Ovary (tissue), 7 donors: ENCODE measurements at regions not wholly inside any gene's neighbourhood (a gene's known extent, or its start where the extent isn't known, plus 50 kb on each side); places are given as distances from the start of the nearest gene placed in this dataset.

ENCODE experiments used
- DNase-seq, 5 donors: peaks; one replicate each; pipeline ENCODE4 v3.0.0-alpha.2; 2019 to 2020
- H3K27ac ChIP-seq, 2 donors: fragments of 200-600 bp; one replicate each; pipeline versions ENCODE4 v1.5.1 to v1.8.0; 2019 to 2022
- H3K27me3 ChIP-seq: fragments of 200-600 bp; one replicate; pipeline ENCODE4 v1.8.0; 2022
- H3K36me3 ChIP-seq: fragments of 200-600 bp; sonication (generic); one replicate; pipeline ENCODE4 v1.5.1; 2019
- H3K4me1 ChIP-seq: one replicate; pipeline ENCODE4 v1.8.1; 2013; ENCODE audit warnings: mild to moderate bottlenecking, moderate library complexity; ENCODE audit not compliant: insufficient read depth
- H3K4me3 ChIP-seq: fragments of 200-600 bp; sonication (generic); one replicate; pipeline ENCODE4 v1.5.1; 2017
- H3K9me3 ChIP-seq, 2 donors: fragments of 200-600 bp in 1 of 2; sonication (generic) in 1 of 2; one replicate each; pipeline versions ENCODE4 v1.5.1 to v1.8.1; 2013 to 2019; ENCODE audit warnings: mild to moderate bottlenecking in 1 of 2, moderate library complexity in 1 of 2
- EP300 ChIP-seq: sonication (generic); formaldehyde crosslinking; IDR thresholded peaks from one replicate; pipeline ENCODE4 v1.6.1; 2017; ENCODE audit warnings: antibody characterized with exemption
- POLR2A ChIP-seq: fragments of 450-650 bp; IDR thresholded peaks from one replicate; pipeline ENCODE4 v1.6.1; 2017; ENCODE audit warnings: antibody characterized with exemption, mild to moderate bottlenecking, moderate library complexity
- WGBS, 3 donors: extraction: QIAGEN DNeasy Blood & Tissue Kit in 1 of 3; methylation state at CpG; one replicate each; pipeline versions ENCODE4 v1.1.5 to v1.1.7; 2013 to 2017; 5-methylcytosine and 5-hydroxymethylcytosine counted together
- intact Hi-C, 4 donors: fragments of 100-400 bp; cut with DNase I; formaldehyde crosslinking; loops; one replicate each; pipeline versions ENCODE4 v1.11.0 to v1.15.1; 2022 to 2023
- TF ChIP-seq, protein P1 (sequence below), 3 donors: fragments of 450-650 bp in 2 of 3; fragments of 200-600 bp in 1 of 3; IDR thresholded peaks; one replicate each; pipeline versions ENCODE4 v1.5.1 to v1.8.0; 2016 to 2022; ENCODE audit warnings: antibody characterized with exemption in 3 of 3, mild to moderate bottlenecking in 1 of 3
- donor health status: DM: no; HTN: no; CAD: no; lungs with moderate emphysema.
- donor health status: DM: no; HTN: no; CAD: no.
- donor health status: Bipolar disorder and iron deficiency.
- donor health status: DM: no; HTN: no; CAD: no.
- donor health status: DM: yes; HTN: yes; CAD: no.

DNA sequence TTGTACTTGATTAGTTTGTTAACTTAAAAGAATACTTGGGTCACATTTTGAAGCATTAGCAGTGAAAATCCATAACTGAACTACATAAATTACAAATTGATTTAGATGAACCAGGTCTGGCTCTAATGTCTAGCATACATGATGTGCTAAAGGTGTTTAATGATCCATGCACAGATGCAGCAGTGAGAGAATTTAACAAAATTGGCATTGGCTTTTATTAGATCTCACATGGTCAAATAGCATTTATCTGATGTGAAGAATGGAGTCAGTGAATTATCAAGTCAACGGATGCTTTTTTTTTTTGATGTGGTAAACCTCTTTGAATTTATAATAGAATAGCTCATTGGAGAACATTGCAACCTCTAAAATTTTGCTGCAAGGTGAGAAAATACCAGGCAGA lies 293.0 kb upstream of the POT1 start:
- no peaks in the 10 kb centered on the region for H3K9me3 ChIP-seq
- no peaks in the 10 kb centered on the region for H3K4me1 ChIP-seq
- intact Hi-C loops, result no loop called here
- TF ChIP-seq POLR2A (no peak), EP300 (no peak)
- TF ChIP-seq, protein P1, sequence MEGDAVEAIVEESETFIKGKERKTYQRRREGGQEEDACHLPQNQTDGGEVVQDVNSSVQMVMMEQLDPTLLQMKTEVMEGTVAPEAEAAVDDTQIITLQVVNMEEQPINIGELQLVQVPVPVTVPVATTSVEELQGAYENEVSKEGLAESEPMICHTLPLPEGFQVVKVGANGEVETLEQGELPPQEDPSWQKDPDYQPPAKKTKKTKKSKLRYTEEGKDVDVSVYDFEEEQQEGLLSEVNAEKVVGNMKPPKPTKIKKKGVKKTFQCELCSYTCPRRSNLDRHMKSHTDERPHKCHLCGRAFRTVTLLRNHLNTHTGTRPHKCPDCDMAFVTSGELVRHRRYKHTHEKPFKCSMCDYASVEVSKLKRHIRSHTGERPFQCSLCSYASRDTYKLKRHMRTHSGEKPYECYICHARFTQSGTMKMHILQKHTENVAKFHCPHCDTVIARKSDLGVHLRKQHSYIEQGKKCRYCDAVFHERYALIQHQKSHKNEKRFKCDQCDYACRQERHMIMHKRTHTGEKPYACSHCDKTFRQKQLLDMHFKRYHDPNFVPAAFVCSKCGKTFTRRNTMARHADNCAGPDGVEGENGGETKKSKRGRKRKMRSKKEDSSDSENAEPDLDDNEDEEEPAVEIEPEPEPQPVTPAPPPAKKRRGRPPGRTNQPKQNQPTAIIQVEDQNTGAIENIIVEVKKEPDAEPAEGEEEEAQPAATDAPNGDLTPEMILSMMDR (IDR thresholded peaks at IDR 0.05), result no peak
- no peak overlapping the region for H3K27ac ChIP-seq
- DNase-seq, result no peak
- H3K27me3 ChIP-seq, result no peaks in the 10 kb centered on the region
- no peak overlapping the region for H3K4me3 ChIP-seq
- H3K36me3 ChIP-seq, result no peaks in the 10 kb centered on the region
- 81 to 85% (median 85%) methylated on average over 1 of the region's 1 CpG for WGBS, 3 donors

DNA sequence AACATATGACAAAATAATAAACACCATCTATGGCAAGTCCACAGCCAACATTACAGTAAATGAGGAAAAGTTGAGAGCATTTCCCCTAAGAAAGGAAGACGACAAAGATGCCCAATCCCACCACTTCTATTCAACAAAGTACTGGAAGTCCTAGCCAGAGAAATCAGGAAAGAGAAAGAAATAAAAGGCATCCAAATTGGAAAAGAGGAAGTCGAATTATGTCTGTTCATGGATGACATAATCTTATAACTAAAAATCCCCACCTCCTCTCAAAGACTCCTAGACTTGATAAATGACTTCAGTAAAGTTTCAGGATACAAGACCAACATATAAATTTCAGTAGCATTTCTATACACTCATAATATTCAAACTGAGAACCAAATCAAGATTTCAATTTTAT lies 288.5 kb upstream of the POT1 start:
- Histone ChIP-seq H3K27ac (no peak overlapping the region), H3K4me1 (no peaks in the 10 kb centered on the region), H3K9me3 (no peaks in the 10 kb centered on the region), H3K27me3 (no peaks in the 10 kb centered on the region), H3K4me3 (no peak overlapping the region), H3K36me3 (no peaks in the 10 kb centered on the region)
- no peak for DNase-seq
- intact Hi-C loops, result no loop called here
- 75 to 83% (median 79%) methylated on average over 2 of the region's 2 CpGs for WGBS, 3 donors
- TF ChIP-seq POLR2A (no peak), EP300 (no peak)
- TF ChIP-seq, protein P1 (IDR thresholded peaks at IDR 0.05), result no peak

DNA sequence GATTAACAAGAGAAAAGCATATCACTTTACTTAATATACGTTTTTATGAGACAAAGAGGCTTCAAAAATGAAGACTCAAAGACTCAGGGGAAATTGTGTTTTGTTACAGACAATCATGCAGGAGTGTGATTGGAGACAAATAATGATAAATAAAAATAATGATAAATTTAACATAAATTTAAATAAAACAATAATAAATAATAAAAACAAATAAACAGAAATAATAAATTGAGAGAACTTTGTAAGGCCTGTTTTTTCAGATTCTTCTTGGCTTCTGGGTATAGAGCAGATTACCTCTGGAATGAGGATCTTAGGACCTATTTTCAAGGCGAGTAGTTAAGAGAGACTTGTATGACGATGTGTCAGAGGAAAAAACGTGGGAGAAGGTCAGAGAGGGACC lies 271.4 kb upstream of the POT1 start:
- Histone ChIP-seq H3K4me3 (no peak overlapping the region), H3K4me1 (no peaks in the 10 kb centered on the region), H3K27ac (no peak overlapping the region), H3K9me3 (no peaks in the 10 kb centered on the region), H3K27me3 (no peaks in the 10 kb centered on the region), H3K36me3 (no peaks in the 10 kb centered on the region)
- intact Hi-C loops, result no loop called here
- TF ChIP-seq, protein P1 (IDR thresholded peaks at IDR 0.05), result no peak
- no peak for TF ChIP-seq POLR2A
- no peak for TF ChIP-seq EP300
- no peak for DNase-seq
- 56 to 77% (median 65%) methylated on average over 4 of the region's 4 CpGs for WGBS, 3 donors

DNA sequence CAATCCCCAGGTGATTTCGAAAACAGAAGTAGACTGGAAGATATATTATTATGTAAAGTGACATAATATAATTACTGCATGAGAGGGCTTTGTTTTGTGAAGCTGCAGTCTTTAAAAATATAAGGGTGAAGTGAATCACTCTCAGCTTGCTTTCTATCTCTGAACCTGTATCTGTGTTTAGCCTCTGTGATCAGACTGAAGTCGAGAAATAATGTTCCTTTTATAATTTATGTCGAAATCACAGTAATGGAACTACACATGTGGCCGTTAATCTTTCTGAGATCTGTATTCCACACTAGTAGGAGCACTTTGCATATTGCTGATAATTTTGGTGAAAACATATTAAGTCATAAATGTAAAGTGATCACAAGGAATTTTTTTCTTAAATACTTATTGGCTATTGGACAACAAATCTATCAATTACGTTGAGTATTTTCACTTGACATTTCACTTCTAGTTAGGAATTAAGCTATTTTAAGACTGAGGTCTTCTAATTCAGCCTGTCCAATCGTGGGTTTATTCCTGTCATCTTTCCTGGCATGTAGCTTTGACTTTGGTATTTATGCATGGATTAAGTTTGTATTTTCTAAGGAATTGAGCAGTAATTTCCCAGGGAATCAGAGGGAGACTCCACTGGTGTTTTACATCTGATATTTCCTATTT lies 268.2 kb upstream of the POT1 start:
- H3K4me3 ChIP-seq, result no peak overlapping the region
- 61 to 76% (median 67%) methylated on average over 6 of the region's 6 CpGs for WGBS, 3 donors
- no peaks in the 10 kb centered on the region for H3K36me3 ChIP-seq
- no peaks in the 10 kb centered on the region for H3K9me3 ChIP-seq
- no peaks in the 10 kb centered on the region for H3K4me1 ChIP-seq
- intact Hi-C loops, result no loop called here
- no peak for DNase-seq
- H3K27me3 ChIP-seq, result no peaks in the 10 kb centered on the region
- TF ChIP-seq EP300, result no peak
- no peak for TF ChIP-seq POLR2A
- TF ChIP-seq, protein P1 (IDR thresholded peaks at IDR 0.05), result no peak
- H3K27ac ChIP-seq, result no peak overlapping the region
